SK-N-SH (cell line): ENCODE measurements at regions not wholly inside any gene's neighbourhood (a gene's known extent, or its start where the extent isn't known, plus 50 kb on each side); places are given as distances from the start of the nearest gene placed in this dataset.
A peak's percentile ranks its signal among the peaks of the same experiment; 100 is the strongest.

Experiments used
- CTCF ChIA-PET: fragments of 300-600, 350-600 bp; formaldehyde crosslinking; extraction: SDS; loops from one replicate; lab custom pipeline; 2021; lab: Yijun Ruan, JAX
- POLR2A ChIA-PET: fragments of 350-600 bp; sonication (Branson Sonifier 250); formaldehyde crosslinking; extraction: SDS; loops from one replicate; lab custom pipeline; 2020; ENCODE audit warnings: antibody characterized with exemption, inconsistent platforms; lab: Yijun Ruan, JAX
- DNase-seq: peaks from one replicate; pipeline ENCODE4 v3.0.0; 2012
- H2AFZ ChIP-seq: fragments of 200-600 bp; sonication (generic); 2 replicates; pipeline ENCODE4 v1.8.1; 2016; ENCODE audit warnings: antibody characterized with exemption, mild to moderate bottlenecking, low read depth
- H3F3A ChIP-seq: fragments of 200-600 bp; sonication (generic); replicated peaks from 2 replicates; pipeline ENCODE3; 2016; ENCODE audit warnings: antibody characterized with exemption, mild to moderate bottlenecking; ENCODE audit not compliant: insufficient read depth
- H3K27ac ChIP-seq, 2 experiments: fragments of 200-500 bp in 1 of 2; fragments of 200-600 bp in 1 of 2; sonication (Bioruptor generic) in 1 of 2; sonication (generic), shearing (Covaris generic) in 1 of 2; 2 replicates each; pipeline versions ENCODE4 v1.5.1 to v1.6.1; 2014 to 2016; ENCODE audit warnings: low read depth in 2 of 2, inconsistent platforms in 1 of 2, low read length in 1 of 2, mild to moderate bottlenecking in 1 of 2, mixed read lengths in 1 of 2
- H3K27me3 ChIP-seq: fragments of 200-600 bp; sonication (generic), shearing (Covaris generic); 2 replicates; pipeline ENCODE4 v1.6.1; 2016; ENCODE audit warnings: mixed run types; ENCODE audit not compliant: insufficient read depth
- H3K36me3 ChIP-seq, 2 experiments: fragments of 200-500 bp in 1 of 2; fragments of 200-600 bp in 1 of 2; sonication (Bioruptor generic) in 1 of 2; sonication (generic) in 1 of 2; replicated peaks in 1 of 2; 2 replicates each; pipeline versions ENCODE3 to v1.5.1; 2014 to 2016; ENCODE audit warnings: low read length in 1 of 2, mild to moderate bottlenecking in 1 of 2; ENCODE audit not compliant: insufficient read depth in 2 of 2, control insufficient read depth in 1 of 2
- H3K4me1 ChIP-seq, 2 experiments: fragments of 200-500 bp in 1 of 2; fragments of 200-600 bp in 1 of 2; sonication (Bioruptor generic) in 1 of 2; sonication (generic), shearing (Covaris generic) in 1 of 2; 2 replicates each; pipeline versions ENCODE4 v1.5.1 to v1.6.1; 2014 to 2016; ENCODE audit warnings: low read depth in 1 of 2, low read length in 1 of 2, mixed run types in 1 of 2; ENCODE audit not compliant: insufficient read depth in 2 of 2, control insufficient read depth in 1 of 2
- H3K4me2 ChIP-seq: fragments of 200-600 bp; sonication (generic), shearing (Covaris generic); 2 replicates; pipeline ENCODE4 v1.6.1; 2017; ENCODE audit warnings: mixed run types
- H3K4me3 ChIP-seq, 2 experiments: fragments of 200-500 bp in 1 of 2; fragments of 200-600 bp in 1 of 2; sonication (Bioruptor generic) in 1 of 2; sonication (generic), shearing (Covaris generic) in 1 of 2; 2 replicates each; pipeline versions ENCODE4 v1.5.1 to v1.8.1; 2014 to 2016; ENCODE audit warnings: low read depth in 2 of 2, inconsistent platforms in 1 of 2, low read length in 1 of 2, mild to moderate bottlenecking in 1 of 2, mixed read lengths in 1 of 2, moderate library complexity in 1 of 2
- H3K79me2 ChIP-seq: fragments of 200-600 bp; sonication (generic); 2 replicates; pipeline ENCODE4 v1.8.1; 2017; ENCODE audit warnings: mild to moderate bottlenecking; ENCODE audit not compliant: insufficient read depth
- H3K9ac ChIP-seq: fragments of 200-600 bp; sonication (generic); 2 replicates; pipeline ENCODE4 v1.6.1; 2017; ENCODE audit warnings: mixed run types
- H3K9me2 ChIP-seq: fragments of 200-600 bp; sonication (generic); 2 replicates; pipeline ENCODE4 v1.6.1; 2017; ENCODE audit warnings: mixed run types
- H3K9me3 ChIP-seq: fragments of 200-600 bp; sonication (generic); 2 replicates; pipeline ENCODE4 v1.6.1; 2017; ENCODE audit warnings: mixed run types, mild to moderate bottlenecking, moderate library complexity
- H4K20me1 ChIP-seq: fragments of 200-600 bp; sonication (generic); 2 replicates; pipeline ENCODE4 v1.6.1; 2017; ENCODE audit warnings: mild to moderate bottlenecking, mixed run types; ENCODE audit not compliant: insufficient read depth
- CHD2 ChIP-seq: fragments of 150-350 bp; IDR thresholded peaks from 2 replicates; pipeline ENCODE4 v1.6.1; 2018; ENCODE audit warnings: low read length; ENCODE audit not compliant: partially characterized antibody
- CTCF ChIP-seq: fragments of 200-600 bp; sonication (generic); IDR thresholded peaks from 2 replicates; pipeline ENCODE4 v1.6.1; 2017; ENCODE audit warnings: antibody characterized with exemption, mild to moderate bottlenecking, moderate library complexity
- EP300 ChIP-seq, 2 experiments: IDR thresholded peaks; 2 replicates each; pipeline versions ENCODE4 v1.4.0 to v1.6.1; 2012; ENCODE audit warnings: borderline replicate concordance in 1 of 2, low read depth in 1 of 2, low read length in 1 of 2
- FOSL2 ChIP-seq: IDR thresholded peaks from 2 replicates; pipeline ENCODE4 v1.4.0; 2012; ENCODE audit warnings: low read depth, mild to moderate bottlenecking, moderate library complexity, borderline replicate concordance
- FOXJ3 ChIP-seq: sonication (generic); formaldehyde crosslinking; IDR thresholded peaks from 2 replicates; pipeline ENCODE4 v1.5.1; 2020; ENCODE audit warnings: mild to moderate bottlenecking, missing genetic modification reagents
- FOXM1 ChIP-seq: IDR thresholded peaks from 2 replicates; pipeline ENCODE4 v1.4.0; 2012; ENCODE audit warnings: low read depth, mild to moderate bottlenecking
- GABPA ChIP-seq: IDR thresholded peaks from 2 replicates; pipeline ENCODE4 v1.4.0; 2012; ENCODE audit warnings: low read depth, mild to moderate bottlenecking
- GATA2 ChIP-seq: sonication (generic); formaldehyde crosslinking; IDR thresholded peaks from 2 replicates; pipeline ENCODE4 v1.5.0; 2020; ENCODE audit warnings: mild to moderate bottlenecking, missing genetic modification reagents
- IRF3 ChIP-seq: fragments of 150-350 bp; IDR thresholded peaks from 2 replicates; pipeline ENCODE4 v1.6.1; 2016; ENCODE audit warnings: mild to moderate bottlenecking, low read depth, low read length
- JUND ChIP-seq: IDR thresholded peaks from 2 replicates; pipeline ENCODE4 v1.4.0; 2012
- MXI1 ChIP-seq: IDR thresholded peaks from 2 replicates; pipeline ENCODE4 v1.6.1; 2012; ENCODE audit warnings: mild to moderate bottlenecking, low read depth, low read length, improper control_type of control experiment
- NFIC ChIP-seq: IDR thresholded peaks from 2 replicates; pipeline ENCODE4 v1.4.0; 2012; ENCODE audit warnings: borderline replicate concordance
- NRF1 ChIP-seq: IDR thresholded peaks from 2 replicates; pipeline ENCODE4 v1.6.1; 2012; ENCODE audit warnings: low read depth, mild to moderate bottlenecking, low read length
- PBX3 ChIP-seq: IDR thresholded peaks from 2 replicates; pipeline ENCODE4; 2012
- RFX5 ChIP-seq: IDR thresholded peaks from 2 replicates; pipeline ENCODE4 v1.6.1; 2012; ENCODE audit warnings: mild to moderate bottlenecking, improper control_type of control experiment, low read length
- SMC3 ChIP-seq: IDR thresholded peaks from 2 replicates; pipeline ENCODE4 v1.6.1; 2012; ENCODE audit warnings: low read depth, low read length, improper control_type of control experiment
- USF1 ChIP-seq: IDR thresholded peaks from 2 replicates; pipeline ENCODE4 v1.4.0; 2012; ENCODE audit warnings: low read depth, borderline replicate concordance
- YY1 ChIP-seq: IDR thresholded peaks from 2 replicates; pipeline ENCODE4 v1.4.0; 2012; ENCODE audit warnings: low read depth, mild to moderate bottlenecking
- WGBS: methylation state at CpG from one replicate; pipeline ENCODE4 v1.1.6; 2017; ENCODE audit warnings: low lambda C conversion rate; 5-methylcytosine and 5-hydroxymethylcytosine counted together

- Histone ChIP-seq H3K9ac (no peak overlapping the region), H2AFZ (no peak overlapping the region), H3K79me2 (no peaks in the 10 kb centered on the region), H3F3A (no peaks in the 10 kb centered on the region), H3K4me3 (no peak overlapping the region), H3K27ac (0 out of 4 replicates have a peak overlapping the region, but pooled peaks of 1 of the 2 experiments have one; percentile 13), H3K9me3 (no peaks in the 10 kb centered on the region), H3K4me2 (no peak overlapping the region), H3K27me3 (peaks cover 4% of the 10 kb centered on the region), H4K20me1 (no peaks in the 10 kb centered on the region)
- DNase-seq, result no peak
- POLR2A ChIA-PET, result no interaction called here
- 88% methylated on average over 4 of the region's 4 CpGs for WGBS
- no peak for TF ChIP-seq CTCF
- no peak for TF ChIP-seq NFIC
- no peak for TF ChIP-seq NRF1
- TF ChIP-seq MXI1, result no peak
- no peak for TF ChIP-seq FOXJ3 (CRISPR knock-in tag)
- no peak for TF ChIP-seq PBX3
- TF ChIP-seq FOSL2, result no peak
- no peak for TF ChIP-seq JUND
- TF ChIP-seq CHD2, result no peak
- TF ChIP-seq EP300 (IDR thresholded peaks at IDR 0.05; ENCODE audit: borderline replicate concordance in 1 of 2, low read depth in 1 of 2, low read length in 1 of 2), result no peak
- TF ChIP-seq, all 33 proteins: peak for 0
- Histone ChIP-seq H3K36me3 (no peaks in the 10 kb centered on the region), H3K4me1 (peaks cover 0 to 40% of the 10 kb centered on the region in 2 experiments; a peak in 2 of 4 replicates), H3K9me2 (no peaks in the 10 kb centered on the region)
- CTCF ChIA-PET, result interaction anchor here (1.2 to 7.0 kb wide), 5 partner anchors 18 to 77 kb away, joined by 3 to 116 read pairs (median 4); no protein-coding TSS in a partner anchor
These were observed 61.7 kb upstream of the CCDC167 start for GRCh38 chr6:37561361-37561760.

GRCh38 chr6:37560737-37561103, 61.0 kb upstream of the CCDC167 start:
- 96% methylated on average over 3 of the region's 3 CpGs for WGBS
- Histone ChIP-seq H4K20me1 (no peaks in the 10 kb centered on the region), H3K79me2 (no peaks in the 10 kb centered on the region), H3F3A (no peaks in the 10 kb centered on the region), H3K27ac (no peak overlapping the region), H3K4me2 (no peak overlapping the region), H3K9me3 (no peaks in the 10 kb centered on the region), H3K9ac (no peak overlapping the region), H2AFZ (no peak overlapping the region), H3K9me2 (no peaks in the 10 kb centered on the region), H3K27me3 (peaks cover 4% of the 10 kb centered on the region), H3K4me1 (peaks cover 0 to 35% of the 10 kb centered on the region in 2 experiments; a peak in 2 of 4 replicates), H3K4me3 (no peak overlapping the region), H3K36me3 (no peaks in the 10 kb centered on the region)
- ChIA-PET POLR2A (no interaction called here), CTCF (interaction anchor here (0.6 to 7.0 kb wide), 8 partner anchors 13 to 131 kb away, joined by 3 to 63 read pairs (median 4); no protein-coding TSS in a partner anchor)
- no peak for TF ChIP-seq NRF1
- TF ChIP-seq SMC3, result no peak
- no peak for TF ChIP-seq RFX5
- no peak for TF ChIP-seq USF1
- no peak for TF ChIP-seq GABPA
- no peak for TF ChIP-seq YY1
- no peak for TF ChIP-seq FOXJ3 (CRISPR knock-in tag)
- TF ChIP-seq IRF3, result no peak
- TF ChIP-seq EP300 (IDR thresholded peaks at IDR 0.05; ENCODE audit: borderline replicate concordance in 1 of 2, low read depth in 1 of 2, low read length in 1 of 2), result no peak
- no peak for TF ChIP-seq FOXM1
- TF ChIP-seq GATA2 (CRISPR knock-in tag), result no peak
- no peak for DNase-seq
